Gastrocnemius medialis (tissue), 4 donors: ENCODE measurements at regions not wholly inside any gene's neighbourhood (a gene's known extent, or its start where the extent isn't known, plus 50 kb on each side); places are given as distances from the start of the nearest gene placed in this dataset.

Source experiments
- ATAC-seq, 2 donors: fragments of 150-250 bp; one replicate each; pipeline ENCODE4 v1.9.1; 2016
- DNase-seq, 2 donors: peaks; one replicate each; pipeline ENCODE4 v3.0.0-alpha.2; 2019
- H3K27ac ChIP-seq, 4 donors: fragments of 200-600 bp; sonication (generic); 1 replicate in 1 of 4; 2 replicates in 3 of 4; pipeline ENCODE4 v1.5.1; 2016 to 2018; ENCODE audit warnings: mild to moderate bottlenecking in 2 of 4, moderate library complexity in 1 of 4
- H3K27me3 ChIP-seq, 3 donors: fragments of 200-600 bp; sonication (generic) in 2 of 3; 1 replicate in 1 of 3; 2 replicates in 2 of 3; pipeline versions ENCODE4 v1.5.1 to v1.6.0; 2016 to 2019; ENCODE audit warnings: mild to moderate bottlenecking in 1 of 3, moderate library complexity in 1 of 3
- H3K36me3 ChIP-seq, 2 donors: fragments of 200-600 bp; sonication (generic) in 1 of 2; one replicate each; pipeline ENCODE4 v1.5.1; 2017 to 2018
- H3K4me1 ChIP-seq, 2 donors: fragments of 200-600 bp; sonication (generic) in 1 of 2; one replicate each; pipeline ENCODE4 v1.5.1; 2016 to 2017; ENCODE audit warnings: mild to moderate bottlenecking in 2 of 2
- H3K4me3 ChIP-seq, 4 donors: fragments of 200-600 bp; sonication (generic) in 3 of 4; 1 replicate in 1 of 4; 2 replicates in 3 of 4; pipeline ENCODE4 v1.5.1; 2016 to 2019; ENCODE audit warnings: mild to moderate bottlenecking in 2 of 4
- H3K9me3 ChIP-seq, 3 donors: fragments of 200-600 bp; sonication (generic) in 2 of 3; 1 replicate in 1 of 3; 2 replicates in 2 of 3; pipeline ENCODE4 v1.5.1; 2016 to 2019
- CTCF ChIP-seq, 5 experiments: fragments of 450-650 bp in 3 of 5; fragments of 200-600 bp in 2 of 5; sonication (generic) in 2 of 5; IDR thresholded peaks in 4 of 5; conservative IDR thresholded peaks in 1 of 5; 1 replicate in 4 of 5; 2 replicates in 1 of 5; pipeline ENCODE4 v1.5.1; 2016 to 2019; ENCODE audit warnings: antibody characterized with exemption in 5 of 5, mild to moderate bottlenecking in 3 of 5, moderate library complexity in 3 of 5
- POLR2A ChIP-seq, 2 donors: fragments of 450-650 bp; IDR thresholded peaks; one replicate each; pipeline ENCODE4 v1.6.1; 2017; ENCODE audit warnings: antibody characterized with exemption in 2 of 2, mild to moderate bottlenecking in 2 of 2, moderate library complexity in 2 of 2
- in situ Hi-C, 4 donors: fragments of 200-750 bp; cut with MboI; loops; one replicate each; pipeline versions ENCODE4 v1.15.0 to v1.8.0; 2017; ENCODE audit warnings: low sequenced_read_pairs in 4 of 4
- intact Hi-C: fragments of 100-400 bp; cut with DNase I; formaldehyde crosslinking; loops from one replicate; pipeline ENCODE4 v1.15.1; 2023; ENCODE audit warnings: low total_unique reads

GRCh38 chr13:106143392-106143791, 392.1 kb downstream of the EFNB2 start:
- DNase-seq (no peak), ATAC-seq (no peak)
- TF ChIP-seq CTCF (IDR thresholded peaks at IDR 0.05 in 4 of 5, conservative IDR thresholded peaks at IDR 0.05 in 1 of 5) (no peak), POLR2A (IDR thresholded peaks at IDR 0.05) (no peak)
- Histone ChIP-seq H3K9me3 (no peaks in the 10 kb centered on the region), H3K4me1 (no peaks in the 10 kb centered on the region), H3K27ac (no peak overlapping the region), H3K27me3 (no peaks in the 10 kb centered on the region), H3K36me3 (no peaks in the 10 kb centered on the region), H3K4me3 (no peak overlapping the region)
- intact Hi-C loops, result no loop called here
- in situ Hi-C loops, result no loop called here

GRCh38 chr13:106140476-106140875, 395.0 kb downstream of the EFNB2 start:
- Histone ChIP-seq H3K36me3 (no peaks in the 10 kb centered on the region), H3K27ac (no peak overlapping the region), H3K27me3 (no peaks in the 10 kb centered on the region), H3K4me3 (no peak overlapping the region), H3K4me1 (no peaks in the 10 kb centered on the region), H3K9me3 (no peaks in the 10 kb centered on the region)
- TF ChIP-seq CTCF (IDR thresholded peaks at IDR 0.05 in 4 of 5, conservative IDR thresholded peaks at IDR 0.05 in 1 of 5), result no peak
- TF ChIP-seq POLR2A (IDR thresholded peaks at IDR 0.05), result no peak
- in situ Hi-C loops, result no loop called here
- no peak for DNase-seq
- ATAC-seq, result no peak
- intact Hi-C loops, result no loop called here

GRCh38 chr13:106139942-106140341, 395.5 kb downstream of the EFNB2 start:
- in situ Hi-C loops (no loop called here), intact Hi-C loops (no loop called here)
- Histone ChIP-seq H3K27ac (no peak overlapping the region), H3K27me3 (no peaks in the 10 kb centered on the region), H3K9me3 (no peaks in the 10 kb centered on the region), H3K36me3 (no peaks in the 10 kb centered on the region), H3K4me1 (no peaks in the 10 kb centered on the region), H3K4me3 (no peak overlapping the region)
- DNase-seq (no peak), ATAC-seq (no peak)
- no peak for TF ChIP-seq POLR2A (IDR thresholded peaks at IDR 0.05)
- TF ChIP-seq CTCF (IDR thresholded peaks at IDR 0.05 in 4 of 5, conservative IDR thresholded peaks at IDR 0.05 in 1 of 5), result no peak

- DNase-seq (no peak), ATAC-seq (no peak)
- in situ Hi-C loops (no loop called here), intact Hi-C loops (no loop called here)
- H3K36me3 ChIP-seq, result no peaks in the 10 kb centered on the region
- H3K4me3 ChIP-seq, result no peak overlapping the region
- H3K27ac ChIP-seq, result no peak overlapping the region
- TF ChIP-seq POLR2A (IDR thresholded peaks at IDR 0.05), result no peak
- no peak for TF ChIP-seq CTCF (IDR thresholded peaks at IDR 0.05 in 4 of 5, conservative IDR thresholded peaks at IDR 0.05 in 1 of 5)
- H3K27me3 ChIP-seq, result no peaks in the 10 kb centered on the region
- no peaks in the 10 kb centered on the region for H3K4me1 ChIP-seq
- H3K9me3 ChIP-seq, result no peaks in the 10 kb centered on the region
These were observed 396.1 kb downstream of the EFNB2 start for GRCh38 chr13:106139377-106139776.

GRCh38 chr13:106138620-106139019, 396.8 kb downstream of the EFNB2 start:
- Histone ChIP-seq H3K27ac (no peak overlapping the region), H3K27me3 (no peaks in the 10 kb centered on the region), H3K36me3 (no peaks in the 10 kb centered on the region), H3K4me3 (no peak overlapping the region), H3K9me3 (no peaks in the 10 kb centered on the region), H3K4me1 (no peaks in the 10 kb centered on the region)
- DNase-seq (no peak), ATAC-seq (no peak)
- intact Hi-C loops, result no loop called here
- TF ChIP-seq CTCF (IDR thresholded peaks at IDR 0.05 in 4 of 5, conservative IDR thresholded peaks at IDR 0.05 in 1 of 5), result no peak
- no peak for TF ChIP-seq POLR2A (IDR thresholded peaks at IDR 0.05)
- in situ Hi-C loops, result no loop called here
